Ascending aorta (tissue), 2 donors: ENCODE measurements at regions not wholly inside any gene's neighbourhood (a gene's known extent, or its start where the extent isn't known, plus 50 kb on each side); places are given as distances from the start of the nearest gene placed in this dataset.

Experiments
- DNase-seq, 2 donors: peaks; one replicate each; pipeline ENCODE4 v3.0.0-alpha.2; 2019; ENCODE audit warnings: low spot score in 2 of 2
- H3K27ac ChIP-seq, 2 donors: fragments of 200-600 bp; sonication (generic); one replicate each; pipeline ENCODE4 v1.5.1; 2016 to 2017; ENCODE audit warnings: mild to moderate bottlenecking in 1 of 2
- H3K27me3 ChIP-seq: fragments of 200-600 bp; sonication (generic); one replicate; pipeline ENCODE4 v1.5.1; 2017
- H3K36me3 ChIP-seq, 2 donors: fragments of 200-600 bp; sonication (generic); one replicate each; pipeline ENCODE4 v1.5.1; 2016
- H3K4me1 ChIP-seq, 2 donors: fragments of 200-600 bp; sonication (generic); one replicate each; pipeline ENCODE4 v1.5.1; 2016 to 2017; ENCODE audit warnings: mild to moderate bottlenecking in 1 of 2
- H3K4me3 ChIP-seq, 2 donors: fragments of 200-600 bp; sonication (generic); one replicate each; pipeline ENCODE4 v1.5.1; 2016 to 2017; ENCODE audit warnings: mild to moderate bottlenecking in 1 of 2
- H3K9me3 ChIP-seq, 2 donors: fragments of 200-600 bp; sonication (generic); one replicate each; pipeline ENCODE4 v1.5.1; 2016
- CTCF ChIP-seq, 3 experiments: fragments of 200-600 bp in 2 of 3; fragments of 450-650 bp in 1 of 3; sonication (generic) in 2 of 3; IDR thresholded peaks; one replicate each; pipeline ENCODE4 v1.5.1; 2016 to 2019; ENCODE audit warnings: antibody characterized with exemption in 3 of 3, mild to moderate bottlenecking in 1 of 3, moderate library complexity in 1 of 3
- intact Hi-C: fragments of 100-400 bp; cut with DNase I; formaldehyde crosslinking; loops from one replicate; pipeline ENCODE4 v1.15.1; 2023

- no peaks in the 10 kb centered on the region for H3K4me1 ChIP-seq
- no peaks in the 10 kb centered on the region for H3K36me3 ChIP-seq
- no peaks in the 10 kb centered on the region for H3K9me3 ChIP-seq
- no peak for TF ChIP-seq CTCF (IDR thresholded peaks at IDR 0.05)
- intact Hi-C loops, result no loop called here
- no peak for DNase-seq
- no peak overlapping the region for H3K4me3 ChIP-seq
- no peaks in the 10 kb centered on the region for H3K27me3 ChIP-seq
- H3K27ac ChIP-seq, result no peak overlapping the region
These were observed 146.7 kb downstream of the CXCL12 start for GRCh38 chr10:44238212-44238611.

GRCh38 chr10:44237364-44238049 is 147.4 kb downstream of the CXCL12 start:
- no peak for TF ChIP-seq CTCF (IDR thresholded peaks at IDR 0.05)
- intact Hi-C loops, result no loop called here
- no peak overlapping the region for H3K4me3 ChIP-seq

GRCh38 chr10:44235363-44235762 is 149.5 kb downstream of the CXCL12 start:
- H3K4me3 ChIP-seq, result no peak overlapping the region
- H3K36me3 ChIP-seq, result no peaks in the 10 kb centered on the region
- intact Hi-C loops, result no loop called here
- TF ChIP-seq CTCF (IDR thresholded peaks at IDR 0.05), result no peak
- H3K27ac ChIP-seq, result no peak overlapping the region
- H3K27me3 ChIP-seq, result no peaks in the 10 kb centered on the region
- no peaks in the 10 kb centered on the region for H3K4me1 ChIP-seq
- no peak for DNase-seq
- H3K9me3 ChIP-seq, result no peaks in the 10 kb centered on the region

More at GRCh38 chr10:44237364-44238049, 147.4 kb downstream of the CXCL12 start:
- H3K27me3 ChIP-seq, result no peaks in the 10 kb centered on the region
- H3K27ac ChIP-seq, result no peak overlapping the region
- DNase-seq, result no peak
- no peaks in the 10 kb centered on the region for H3K36me3 ChIP-seq
- H3K9me3 ChIP-seq, result no peaks in the 10 kb centered on the region
- H3K4me1 ChIP-seq, result no peaks in the 10 kb centered on the region

- TF ChIP-seq CTCF (IDR thresholded peaks at IDR 0.05), result no peak
- no peak overlapping the region for H3K4me3 ChIP-seq
- H3K27me3 ChIP-seq, result no peaks in the 10 kb centered on the region
- H3K4me1 ChIP-seq, result no peaks in the 10 kb centered on the region
- no peaks in the 10 kb centered on the region for H3K36me3 ChIP-seq
- DNase-seq, result no peak
- no peaks in the 10 kb centered on the region for H3K9me3 ChIP-seq
- H3K27ac ChIP-seq, result no peak overlapping the region
- intact Hi-C loops, result no loop called here
These were observed 150.4 kb downstream of the CXCL12 start for GRCh38 chr10:44234483-44234875.

- no peak for TF ChIP-seq CTCF (IDR thresholded peaks at IDR 0.05)
- H3K4me1 ChIP-seq, result no peaks in the 10 kb centered on the region
- H3K36me3 ChIP-seq, result no peaks in the 10 kb centered on the region
- H3K27ac ChIP-seq, result no peak overlapping the region
- H3K4me3 ChIP-seq, result no peak overlapping the region
- no peak for DNase-seq
- H3K27me3 ChIP-seq, result no peaks in the 10 kb centered on the region
- no peaks in the 10 kb centered on the region for H3K9me3 ChIP-seq
- intact Hi-C loops, result no loop called here
These were observed 151.1 kb downstream of the CXCL12 start for GRCh38 chr10:44233561-44234482.
